Posterior vena cava (tissue), 2 donors: ENCODE measurements at regions not wholly inside any gene's neighbourhood (a gene's known extent, or its start where the extent isn't known, plus 50 kb on each side); places are given as distances from the start of the nearest gene placed in this dataset.

Experiments
- DNase-seq: peaks from one replicate; pipeline ENCODE4 v3.0.0-alpha.2; 2020; ENCODE audit warnings: low spot score
- intact Hi-C, 2 donors: fragments of 100-400 bp; cut with DNase I; formaldehyde crosslinking; loops; one replicate each; pipeline versions ENCODE4 v1.14.1 to v1.14.2; 2022 to 2023
- donor health status: DM: yes; HTN: yes; CAD: no.
- donor health status: DM: yes; HTN: yes; CAD: no.

DNA sequence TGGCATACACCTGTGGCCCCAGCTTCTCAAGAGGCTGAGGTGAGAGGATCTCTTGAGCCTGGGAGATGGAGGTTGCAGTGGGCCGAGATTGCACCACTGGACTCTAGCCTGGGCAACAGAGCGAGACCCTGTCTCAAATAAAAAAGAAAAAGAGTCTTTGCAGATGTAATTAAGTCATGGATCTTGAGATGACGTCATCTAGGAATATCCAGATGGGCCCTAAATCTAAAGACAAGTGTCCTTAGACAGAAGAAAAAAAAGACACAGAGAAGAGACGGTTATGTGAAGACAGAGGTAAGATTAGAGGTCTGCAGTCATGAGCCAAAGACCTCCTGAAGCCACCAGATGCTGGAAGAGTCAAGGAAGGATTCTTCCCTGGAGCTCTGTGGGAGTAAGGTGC is 74.3 kb downstream of the RHOB start:
- intact Hi-C loops, result no loop called here
- DNase-seq, result no peak

DNA sequence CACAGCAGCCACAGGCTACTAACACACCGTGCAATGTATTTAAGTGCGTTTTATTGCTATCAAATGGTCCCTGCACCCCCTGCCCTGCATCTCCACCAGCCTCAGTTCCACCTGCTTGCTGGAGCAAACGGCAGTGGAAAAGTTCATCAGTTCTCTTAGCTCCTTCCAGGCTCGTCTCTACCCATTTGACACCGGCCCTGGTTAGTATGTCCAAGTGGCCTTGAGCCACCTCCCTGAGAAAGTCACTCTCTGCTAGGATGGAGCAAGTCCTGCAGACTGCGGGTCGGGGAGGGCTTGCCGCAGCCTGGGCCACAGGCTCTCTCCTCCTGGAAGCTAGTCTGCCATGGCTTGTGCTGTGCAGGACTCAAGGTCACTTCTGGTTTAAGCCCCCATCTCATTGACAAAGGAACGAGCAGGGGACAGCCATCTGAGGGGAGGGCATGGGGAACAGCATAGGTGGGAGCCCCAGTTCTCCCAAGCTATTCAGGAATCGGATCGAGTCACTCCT is 74.9 kb downstream of the RHOB start:
- intact Hi-C loops, result no loop called here
- peak; percentile 68 for DNase-seq

DNA sequence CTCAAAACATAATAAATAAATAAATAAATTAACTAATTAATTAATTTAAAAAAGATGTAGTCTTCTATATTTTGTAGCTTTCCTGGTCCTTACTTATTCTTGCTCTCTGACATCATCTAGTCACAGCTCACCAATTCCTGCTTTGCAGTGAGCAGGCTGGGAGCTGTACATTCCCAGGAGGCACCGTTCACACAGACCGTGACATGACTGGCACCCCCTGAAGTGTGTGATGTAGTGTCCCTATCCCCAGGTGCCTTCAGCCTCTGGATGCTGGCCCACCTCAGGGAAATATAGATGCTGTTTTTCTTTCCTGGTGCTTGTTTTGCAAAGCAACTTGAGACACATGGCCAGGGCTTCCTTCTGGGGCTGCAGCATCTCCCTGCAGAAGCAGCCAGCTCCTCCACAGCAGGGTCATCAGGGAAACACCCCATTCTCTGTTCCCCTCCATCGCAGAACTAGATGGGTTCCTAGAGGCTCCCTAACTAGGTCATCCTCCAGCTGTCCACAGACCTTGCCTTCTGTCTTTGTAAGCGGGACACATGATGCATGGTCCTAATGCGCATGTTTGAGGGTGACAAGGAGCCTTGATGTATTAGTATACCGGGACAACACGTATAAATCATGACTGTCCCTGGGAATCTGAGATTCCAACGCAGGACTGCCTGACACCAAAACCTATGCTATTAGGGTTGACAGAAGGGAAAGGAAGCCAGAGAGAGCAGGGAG is 76.4 kb downstream of the RHOB start:
- intact Hi-C loops, result no loop called here
- peak; percentile 13 for DNase-seq

DNA sequence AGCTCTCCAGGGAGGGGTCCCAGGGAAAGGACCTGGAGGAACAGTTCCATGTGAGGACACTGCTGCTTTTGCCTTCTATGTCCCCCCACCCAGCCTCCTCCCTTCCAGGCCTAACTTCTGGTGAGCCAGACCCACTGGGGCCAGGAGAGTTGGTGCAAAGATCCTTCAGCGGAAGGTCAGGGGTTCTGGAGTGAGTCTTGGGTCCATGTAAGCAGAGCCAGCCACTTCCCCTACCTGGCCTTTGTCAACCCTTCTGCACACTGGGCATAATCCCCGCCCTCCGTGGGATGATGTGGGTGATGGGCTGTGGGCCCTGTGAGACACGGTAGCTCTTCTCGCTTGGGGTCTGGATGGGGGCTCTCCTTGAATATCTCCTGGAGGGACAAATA is 76.9 kb downstream of the RHOB start:
- peak; percentile 49 for DNase-seq
- intact Hi-C loops, result no loop called here

DNA sequence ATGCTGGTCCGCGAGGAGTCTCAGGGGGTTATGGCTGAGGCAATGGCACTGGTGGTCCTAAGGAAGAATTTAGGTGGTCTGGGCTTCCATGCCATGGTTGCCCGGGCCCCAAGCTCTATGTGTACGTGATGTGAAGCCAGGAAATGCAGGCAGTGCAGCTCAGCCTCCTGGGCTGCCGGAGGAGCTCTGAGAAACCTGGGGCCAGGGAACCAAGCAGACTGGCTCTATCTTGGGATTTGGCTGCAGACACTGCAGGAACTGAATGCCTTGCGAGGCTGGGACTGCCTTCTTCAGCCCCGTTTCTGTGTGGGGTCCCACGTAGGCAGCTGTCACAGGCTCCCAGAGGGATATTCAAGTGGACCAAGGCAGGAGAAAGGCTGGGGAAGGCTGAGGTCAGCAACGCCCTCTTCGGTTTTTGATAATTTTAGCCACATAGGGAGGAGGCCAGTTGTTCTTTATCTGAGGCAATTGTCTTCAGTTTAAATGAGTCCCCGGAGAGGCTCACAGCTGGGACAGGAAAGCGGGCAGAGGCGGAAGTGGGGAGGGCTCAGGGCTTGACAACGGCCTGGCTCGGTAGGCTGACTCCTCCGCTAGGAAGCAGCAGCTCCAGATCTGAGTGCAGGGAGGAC is 77.7 kb downstream of the RHOB start:
- intact Hi-C loops, result no loop called here
- peak; percentile 60 for DNase-seq

DNA sequence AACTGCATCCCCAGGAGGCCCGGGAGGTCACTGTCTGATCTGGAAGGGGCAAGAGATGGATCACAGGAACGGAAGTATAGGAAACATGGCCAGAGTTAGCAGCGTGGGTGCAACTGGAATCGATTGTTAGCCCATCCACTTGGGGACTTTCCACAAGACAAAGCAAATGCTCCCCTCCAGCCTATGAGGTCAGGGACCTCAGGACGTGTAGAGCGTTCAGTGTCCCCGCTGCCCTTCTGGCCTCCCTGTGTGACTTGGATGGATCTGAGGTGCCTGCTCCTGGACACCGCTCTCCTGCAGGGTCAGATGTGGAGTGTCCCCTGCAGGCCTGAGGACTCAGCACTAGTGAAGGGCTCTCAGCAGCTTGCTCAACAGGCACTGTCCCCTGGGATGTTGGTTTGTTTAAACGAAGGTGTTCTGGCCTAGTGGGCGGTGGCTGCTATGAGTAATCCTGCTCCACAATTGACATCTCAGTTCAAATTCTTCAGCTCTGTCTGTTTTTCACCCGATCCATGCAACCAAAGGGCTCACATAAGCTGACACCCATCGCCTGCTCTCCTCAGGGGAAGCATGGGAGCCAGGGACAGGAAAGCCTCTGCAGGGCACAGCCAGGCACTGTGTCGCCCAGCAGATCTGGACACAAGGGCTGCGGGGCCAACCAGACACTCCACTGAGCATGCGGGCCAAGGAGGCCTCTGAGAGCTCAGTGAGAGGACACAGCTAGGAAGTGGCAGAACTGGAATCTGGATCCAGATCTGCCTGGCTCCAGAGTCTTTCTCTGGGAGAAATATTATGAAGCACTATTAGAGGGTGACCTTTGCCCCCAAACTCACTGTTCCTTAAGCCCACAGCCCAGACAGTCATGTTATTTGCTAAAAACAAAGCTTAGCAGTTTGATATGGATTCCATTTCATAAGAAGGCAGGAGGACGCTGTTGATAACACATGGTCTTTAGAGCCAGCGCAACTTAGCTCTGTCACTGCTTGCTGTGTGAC is 78.5 kb downstream of the RHOB start:
- peak; percentile 78 for DNase-seq

DNA sequence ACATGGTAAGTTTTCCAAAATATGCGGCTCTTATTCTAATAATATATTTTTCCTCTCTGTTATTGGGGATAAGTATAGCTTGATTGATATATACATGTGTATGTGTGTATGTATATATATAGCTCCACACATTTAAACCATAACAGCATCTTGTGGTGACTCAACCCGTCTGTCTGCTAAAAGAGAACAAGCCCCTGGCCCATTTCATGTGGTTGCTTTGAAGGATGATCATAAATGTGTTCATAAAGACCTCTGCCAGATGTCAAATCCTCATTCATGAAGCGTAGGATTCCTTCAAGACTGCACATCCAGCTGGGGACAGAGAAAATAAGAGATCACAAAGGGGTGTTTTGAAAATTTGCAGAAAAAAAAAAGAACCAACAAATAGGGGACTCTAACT is 79.3 kb downstream of the RHOB start:
- intact Hi-C loops, result no loop called here
- no peak for DNase-seq

More for the DNA sequence above, 78.5 kb downstream of the RHOB start:
- intact Hi-C loops, result no loop called here

DNA sequence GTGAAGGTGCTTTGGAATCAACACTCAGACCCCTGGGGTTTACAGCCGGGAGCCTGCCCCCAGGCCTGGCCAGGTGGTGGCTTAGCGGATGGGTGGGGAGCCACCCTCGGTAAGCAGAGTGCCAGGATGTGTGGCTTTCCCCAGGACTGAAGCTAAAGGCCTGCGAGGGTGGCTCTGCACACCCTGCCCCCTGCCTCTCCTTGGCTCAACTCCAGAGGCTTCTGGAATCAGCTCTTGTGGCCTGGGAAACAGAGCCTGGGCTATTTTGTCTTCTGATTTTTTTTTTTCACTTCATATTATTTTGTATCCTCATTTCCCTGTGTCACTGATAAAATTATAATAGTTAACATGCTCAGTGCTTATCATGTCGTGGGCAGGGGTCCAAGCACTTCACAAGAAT is 79.8 kb downstream of the RHOB start:
- intact Hi-C loops, result no loop called here
- DNase-seq, result peak; percentile 24

DNA sequence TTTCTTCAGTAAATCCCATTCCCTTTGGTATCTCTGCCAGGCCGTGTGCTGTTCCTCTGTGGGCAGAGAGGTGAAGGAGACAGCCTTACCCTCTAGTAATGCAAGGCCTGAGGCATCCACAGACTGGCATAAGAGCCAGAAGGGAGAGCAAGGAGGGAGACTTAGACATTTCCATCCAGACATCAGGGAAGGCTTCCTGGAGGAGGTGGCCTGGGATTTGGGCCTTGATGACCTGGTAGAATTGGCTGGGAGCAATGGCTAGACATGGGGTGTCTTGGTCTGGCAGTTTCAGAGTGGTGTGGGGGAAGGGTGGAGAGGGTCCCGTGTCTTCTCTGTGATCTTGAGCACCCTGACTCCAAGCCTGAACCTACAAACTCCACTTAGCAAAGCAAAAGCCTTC is 81.8 kb downstream of the RHOB start:
- intact Hi-C loops, result no loop called here
- DNase-seq, result no peak

DNA sequence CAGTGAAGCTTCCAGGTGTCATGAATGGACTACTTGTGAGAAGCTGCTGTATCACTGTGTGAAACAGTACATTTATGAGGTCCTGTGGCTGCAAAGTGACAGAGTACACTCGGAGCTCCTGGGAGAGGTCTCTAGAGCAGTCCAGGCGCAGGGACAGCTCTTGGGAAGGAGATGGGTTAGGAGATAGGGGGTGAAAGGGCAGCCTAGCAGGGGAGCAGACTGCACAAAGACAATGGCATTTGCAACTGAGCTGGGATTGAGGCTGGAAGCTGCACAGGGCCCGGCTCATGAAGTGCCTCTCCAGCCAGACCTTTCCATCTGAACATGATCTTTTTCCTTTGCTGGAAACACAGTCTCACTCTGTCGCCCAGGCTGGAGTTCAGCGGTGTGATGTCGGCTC is 83.6 kb downstream of the RHOB start:
- intact Hi-C loops, result no loop called here
- DNase-seq, result no peak

DNA sequence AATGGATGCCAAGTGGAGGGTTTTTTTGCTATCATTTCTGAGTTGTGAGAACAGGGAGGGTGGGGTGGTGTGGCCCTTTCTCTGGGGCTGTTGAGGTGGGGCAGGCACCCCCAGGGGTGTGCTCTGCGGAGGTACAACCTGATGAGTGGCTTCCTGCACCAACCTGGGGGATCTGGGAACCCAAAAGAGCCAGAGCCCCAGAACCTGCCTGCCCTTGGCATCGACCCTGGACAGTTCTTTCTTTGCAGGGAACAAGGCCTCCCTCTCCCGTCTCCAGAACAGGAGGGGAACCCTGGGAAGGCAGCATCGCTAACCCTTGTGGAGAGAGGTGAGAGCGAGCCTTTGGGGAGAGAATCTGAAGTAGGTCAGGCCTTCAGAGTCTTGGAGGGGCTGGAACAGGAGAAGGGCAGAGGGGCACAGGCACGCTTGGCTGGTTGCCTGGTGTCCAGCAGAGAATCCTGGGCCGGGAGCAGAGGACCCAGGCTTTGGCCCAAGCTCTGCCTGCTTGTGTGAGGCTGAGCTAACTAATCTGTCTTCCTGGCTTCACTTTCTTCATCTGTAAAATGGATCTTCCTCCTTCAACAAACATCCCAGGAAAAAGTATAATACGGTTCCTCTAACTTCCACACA is 84.9 kb downstream of the RHOB start:
- DNase-seq, result peak; percentile 75
- intact Hi-C loops, result no loop called here

DNA sequence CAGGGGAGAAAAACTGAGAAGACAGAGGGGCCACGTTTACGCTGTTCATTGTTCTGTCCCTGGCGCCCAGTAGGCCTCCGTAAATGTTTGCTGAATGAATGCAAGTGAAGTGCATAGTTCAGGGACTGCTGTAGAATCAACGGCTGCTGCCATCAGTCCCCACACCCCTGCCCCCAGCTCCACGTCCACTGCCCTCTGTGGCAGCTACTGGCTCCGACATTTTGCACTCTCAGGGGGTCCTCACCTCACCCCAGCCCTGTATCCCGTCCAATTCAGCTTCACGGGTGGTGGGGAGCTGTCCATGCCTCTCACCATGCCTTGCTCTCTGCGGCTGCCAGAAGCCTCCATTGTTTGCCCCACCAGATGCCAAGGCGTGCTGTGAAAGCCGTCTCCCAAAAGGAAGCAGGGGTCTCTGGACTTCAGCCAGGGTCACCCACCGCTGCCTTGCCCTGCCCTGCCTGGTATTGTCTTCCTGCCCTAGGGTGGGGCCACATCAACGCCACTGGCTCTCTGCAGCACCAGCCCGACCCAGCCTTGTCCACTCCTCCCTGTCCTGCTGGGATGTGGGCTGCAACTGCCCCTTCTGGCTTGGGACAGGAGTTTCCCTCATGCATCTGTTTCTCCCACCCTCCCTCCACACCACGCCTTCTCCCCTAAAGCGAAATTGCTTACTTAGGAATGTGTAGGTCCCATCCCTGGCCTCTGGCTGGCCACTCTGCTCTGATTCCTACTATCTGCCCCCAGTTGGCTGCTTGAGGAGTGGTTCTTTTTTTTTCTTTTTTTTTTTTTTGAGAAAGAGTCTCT is 86.0 kb downstream of the RHOB start:
- peak; percentile 70 for DNase-seq
- intact Hi-C loops, result no loop called here

DNA sequence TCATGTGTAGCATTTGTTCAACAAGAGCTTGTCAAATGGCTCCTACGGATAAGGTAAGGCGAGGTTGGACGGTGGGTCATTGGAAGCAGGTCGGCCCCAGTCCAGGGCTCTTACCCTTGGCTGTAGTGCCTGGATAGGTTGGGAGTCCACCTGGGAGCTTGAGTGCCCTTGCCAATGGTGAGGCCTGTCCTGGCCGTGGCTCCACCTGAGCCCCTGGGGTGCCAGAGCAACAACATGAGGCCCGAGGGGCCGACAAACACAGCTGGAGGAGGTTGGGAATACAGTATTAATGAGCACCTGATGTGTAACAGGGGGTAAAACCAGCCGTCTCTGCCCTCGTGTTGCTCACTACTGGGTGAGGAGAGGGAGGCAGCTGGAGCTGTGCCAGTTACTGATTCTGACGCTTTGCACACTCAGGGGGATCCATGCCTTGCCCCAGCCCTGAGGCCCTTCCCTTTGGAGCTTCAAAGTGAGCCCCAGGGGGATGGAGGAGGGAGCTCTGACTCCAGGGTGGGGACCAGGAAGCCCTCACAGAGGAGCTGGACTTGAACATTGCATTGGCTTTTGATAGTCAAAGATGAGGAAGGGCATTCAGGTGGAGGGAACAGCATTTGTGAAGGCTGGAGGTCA is 87.2 kb downstream of the RHOB start:
- intact Hi-C loops, result no loop called here
- DNase-seq, result peak; percentile 69

DNA sequence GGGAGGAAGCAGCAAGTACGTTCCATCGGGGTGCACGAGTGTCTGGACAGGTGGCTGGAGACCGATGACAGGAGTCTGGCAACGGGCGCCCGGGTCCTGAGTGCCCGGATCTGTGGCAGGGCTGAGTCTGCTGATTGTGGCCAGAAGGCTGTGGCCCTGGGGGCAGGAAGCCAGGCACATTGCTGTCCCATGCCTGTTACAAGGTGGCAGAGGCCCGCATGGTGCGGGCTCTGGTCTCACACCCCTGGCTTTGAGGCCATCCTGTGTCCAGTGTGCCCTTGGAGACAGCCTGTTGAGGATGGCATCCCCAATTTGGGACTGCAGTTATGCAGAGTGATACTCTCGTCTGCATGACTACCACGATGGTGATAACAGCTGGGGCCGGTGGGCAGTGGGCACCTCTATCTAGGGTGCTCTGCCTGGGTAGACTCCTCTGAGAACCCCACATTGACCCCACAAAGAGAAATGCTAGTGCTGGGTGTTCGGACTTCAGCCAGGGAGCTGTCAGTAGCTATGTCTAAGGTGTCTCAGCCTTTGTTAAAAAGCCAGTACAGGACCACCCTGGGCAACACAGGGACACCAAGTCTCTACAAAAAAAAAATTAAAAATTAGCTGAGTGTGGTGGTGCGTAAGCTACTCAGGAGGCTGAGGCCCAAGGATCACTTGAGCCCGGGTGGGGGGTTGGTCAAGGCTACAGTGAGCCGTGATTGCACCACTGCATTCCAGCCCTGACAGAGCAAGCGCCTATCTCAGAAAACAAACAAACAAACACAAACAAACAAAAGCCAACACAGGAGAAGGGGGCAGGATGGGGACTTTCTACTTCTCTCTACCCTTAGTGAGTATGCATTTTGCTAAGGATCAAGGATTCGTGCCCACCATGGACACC is 88.3 kb downstream of the RHOB start:
- DNase-seq, result peak; percentile 69
- intact Hi-C loops, result no loop called here

DNA sequence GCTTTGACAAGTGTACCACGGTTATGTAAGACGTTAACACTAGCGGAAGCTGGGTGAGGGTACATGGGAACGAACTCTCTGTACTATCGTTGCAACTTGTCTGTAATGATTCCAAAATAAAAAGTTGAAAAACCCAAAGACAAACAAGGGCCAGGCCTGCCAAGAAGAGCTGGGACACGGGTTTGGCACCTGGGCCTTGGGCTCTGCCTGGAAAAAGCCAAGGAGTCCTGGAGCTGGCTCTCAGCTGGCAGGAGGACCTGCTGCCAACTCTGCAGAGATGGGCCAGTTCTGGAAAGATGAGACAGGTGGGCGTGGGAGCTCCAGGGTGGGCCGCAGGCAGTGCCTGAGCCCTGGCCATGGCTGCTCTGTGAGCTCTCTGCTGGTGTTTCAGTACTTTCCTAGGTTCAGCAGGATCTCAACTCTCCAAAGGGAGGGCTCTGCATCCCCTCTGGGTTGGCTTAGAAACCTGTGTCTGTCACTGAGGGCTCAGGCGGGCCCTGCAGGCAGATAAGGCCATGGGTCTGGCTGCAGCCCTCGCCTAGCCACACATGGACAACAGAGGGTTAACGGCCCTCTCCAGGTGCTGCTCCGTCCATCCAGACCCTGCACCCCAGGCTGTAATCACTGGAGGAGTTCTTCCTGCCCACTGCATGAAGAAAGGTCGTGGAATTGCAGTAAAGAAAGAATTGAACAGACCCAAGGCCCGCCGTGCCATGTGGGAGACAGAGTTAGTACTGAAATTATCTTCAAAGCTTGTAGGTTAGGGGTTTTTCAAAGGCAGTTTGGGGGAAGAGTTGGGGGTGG is 89.9 kb downstream of the RHOB start:
- DNase-seq, result no peak
- intact Hi-C loops, result no loop called here
